ENCODE measurements at regions not wholly inside any gene's neighbourhood (a gene's known extent, or its start where the extent isn't known, plus 50 kb on each side); places are given as distances from the start of the nearest gene placed in this dataset.

- no peak for TF ChIP-seq EZH2phosphoT487 (IDR thresholded peaks at IDR 0.05; ENCODE audit: borderline replicate concordance)
- TF ChIP-seq POLR2A (IDR thresholded peaks at IDR 0.05; ENCODE audit: borderline replicate concordance, extremely low read depth, insufficient read depth, insufficient read length) = no peak
- no peak for TF ChIP-seq CTCF (IDR thresholded peaks at IDR 0.05 in 2 of 3, conservative IDR thresholded peaks at IDR 0.05 in 1 of 3; ENCODE audit: borderline replicate concordance in 1 of 3, insufficient read depth in 1 of 3, low read depth in 2 of 3, low read length in 2 of 3)
- TF ChIP-seq SIN3A (IDR thresholded peaks at IDR 0.05; ENCODE audit: low read depth) = no peak
- TF ChIP-seq SRF (IDR thresholded peaks at IDR 0.05; ENCODE audit: low read depth) = no peak
- TF ChIP-seq ZNF274 (IDR thresholded peaks at IDR 0.05; ENCODE audit: low read depth, low read length) = no peak
- TF ChIP-seq EZH2 (IDR thresholded peaks at IDR 0.05) = no peak
- no peak for TF ChIP-seq TCF7L2 (IDR thresholded peaks at IDR 0.05; ENCODE audit: borderline replicate concordance, extremely low read depth, insufficient read depth, insufficient read length)
- TF ChIP-seq MAX (IDR thresholded peaks at IDR 0.05) = no peak
Measured at GRCh38 chr16:35252356-35252936, 1793.0 kb downstream of the TP53TG3F start.

Measured in HCT116 (cell line).